ENCODE measurements at regions not wholly inside any gene's neighbourhood (a gene's known extent, or its start where the extent isn't known, plus 50 kb on each side); places are given as distances from the start of the nearest gene placed in this dataset.

- DNase-seq = no peak
These were observed 52.7 kb upstream of the NEURL1B start for GRCh38 chr5:172588380-172588779.

- no peak for DNase-seq
These were observed 54.0 kb upstream of the NEURL1B start for GRCh38 chr5:172587061-172587405.

GRCh38 chr5:172586125-172587060, 54.7 kb upstream of the NEURL1B start:
- no peak for DNase-seq

- DNase-seq = no peak
These were observed 55.9 kb upstream of the NEURL1B start for GRCh38 chr5:172585114-172585513.

- DNase-seq = no peak
These were observed 56.4 kb upstream of the NEURL1B start for GRCh38 chr5:172584638-172585037.

GRCh38 chr5:172583931-172584511, 57.0 kb upstream of the NEURL1B start:
- no peak for DNase-seq

- no peak for DNase-seq
These were observed 58.1 kb upstream of the NEURL1B start for GRCh38 chr5:172582940-172583339.

- no peak for DNase-seq
These were observed 59.7 kb upstream of the NEURL1B start for GRCh38 chr5:172581315-172581714.

GRCh38 chr5:172579403-172579990, 61.6 kb upstream of the NEURL1B start:
- DNase-seq = no peak

- no peak for DNase-seq
These were observed 63.7 kb upstream of the NEURL1B start for GRCh38 chr5:172577267-172577909.

GRCh38 chr5:172575816-172576545, 65.1 kb upstream of the NEURL1B start:
- no peak for DNase-seq

GRCh38 chr5:172575416-172575815, 65.6 kb upstream of the NEURL1B start:
- no peak for DNase-seq

- DNase-seq = no peak
These were observed 66.2 kb upstream of the NEURL1B start for GRCh38 chr5:172574871-172575223.

GRCh38 chr5:172573986-172574870, 66.8 kb upstream of the NEURL1B start:
- no peak for DNase-seq

- no peak for DNase-seq
These were observed 67.8 kb upstream of the NEURL1B start for GRCh38 chr5:172573120-172573882.

GRCh38 chr5:172572440-172572839, 68.6 kb upstream of the NEURL1B start:
- no peak for DNase-seq

- no peak for DNase-seq
These were observed 69.2 kb upstream of the NEURL1B start for GRCh38 chr5:172571892-172572291.

- no peak for DNase-seq
These were observed 69.7 kb upstream of the NEURL1B start for GRCh38 chr5:172571413-172571812.

GRCh38 chr5:172570594-172571334, 70.3 kb upstream of the NEURL1B start:
- no peak for DNase-seq

GRCh38 chr5:172569861-172570558, 71.1 kb upstream of the NEURL1B start:
- DNase-seq = peak; percentile 38
